HepG2 (cell line): ENCODE measurements at regions not wholly inside any gene's neighbourhood (a gene's known extent, or its start where the extent isn't known, plus 50 kb on each side); places are given as distances from the start of the nearest gene placed in this dataset.

Source experiments
- ATAC-seq: fragments of 200-7000 bp; cut with Tn5 transposase; 3 replicates; pipeline ENCODE4 v1.9.1; 2020; ENCODE audit warnings: mild to moderate bottlenecking, moderate library complexity
- BruUV-seq: library from RNA; stranded (reverse); fragments of 400-500 nt; replicated peaks from 2 replicates; lab custom pipeline; 2021; lab: Mats Ljungman, UMichigan
- CTCF ChIA-PET: fragments of 300-600 bp; formaldehyde crosslinking; extraction: SDS; loops from one replicate; lab custom pipeline; 2021; ENCODE audit warnings: low total read pairs, inconsistent platforms, low intra/inter-chr PET ratio; lab: Yijun Ruan, JAX
- POLR2A ChIA-PET: fragments of 350-600 bp; sonication (Branson Sonifier 250); formaldehyde crosslinking; loops from one replicate; lab custom pipeline; 2020; ENCODE audit warnings: antibody characterized with exemption, inconsistent platforms; lab: Yijun Ruan, JAX
- DNase-seq: peaks from one replicate; pipeline ENCODE4 v3.0.0-alpha.2; 2015; ENCODE audit warnings: low spot score
- FAIRE-seq: peaks from 3 replicates; lab custom pipeline; 2011; peaks lifted over from hg19 to GRCh38; lab: Jason Lieb, UNC
- H2AFZ ChIP-seq: one replicate; pipeline ENCODE4 v1.6.1; 2011; ENCODE audit warnings: low read length, inconsistent platforms
- H3K27ac ChIP-seq: fragments of 300-600 bp; 3 replicates; pipeline ENCODE4 v1.8.0; 2011; ENCODE audit warnings: mixed run types, mild to moderate bottlenecking, mixed read lengths, low read length, inconsistent platforms; ENCODE audit not compliant: insufficient read depth; ENCODE audit errors: extremely low read length
- H3K27me3 ChIP-seq, 2 experiments: fragments of 200-600 bp in 1 of 2; 2 replicates in 1 of 2; 3 replicates in 1 of 2; pipeline versions ENCODE4 v1.6.0 to v1.8.0; 2011; ENCODE audit warnings: low read length in 2 of 2, mild to moderate bottlenecking in 2 of 2, moderate library complexity in 2 of 2, inconsistent platforms in 1 of 2; ENCODE audit not compliant: insufficient read depth in 2 of 2, control insufficient read depth in 1 of 2
- H3K36me3 ChIP-seq, 2 experiments: fragments of 200-600 bp in 1 of 2; replicated peaks in 1 of 2; 2 replicates in 1 of 2; 3 replicates in 1 of 2; pipeline versions ENCODE4 v1.5.1 to v1.8.0; 2011; ENCODE audit warnings: low read length in 2 of 2, inconsistent platforms in 1 of 2; ENCODE audit not compliant: insufficient read depth in 2 of 2, control insufficient read depth in 1 of 2
- H3K4me1 ChIP-seq: 2 replicates; pipeline ENCODE4 v1.5.1; 2012; ENCODE audit warnings: low read length, inconsistent platforms; ENCODE audit not compliant: insufficient read depth
- H3K4me2 ChIP-seq: 2 replicates; pipeline ENCODE4 v1.6.0; 2011; ENCODE audit warnings: low read depth, low read length, inconsistent platforms
- H3K4me3 ChIP-seq, 3 experiments: fragments of 200-600 bp in 1 of 3; sonication (generic), shearing (Covaris generic) in 1 of 3; replicated peaks in 1 of 3; 2 replicates each; pipeline ENCODE4 v1.5.1; 2011 to 2016; ENCODE audit warnings: low read length in 3 of 3, inconsistent platforms in 2 of 3, low read depth in 2 of 3, mild to moderate bottlenecking in 2 of 3, control low read depth in 1 of 3, mixed read lengths in 1 of 3; ENCODE audit not compliant: insufficient read depth in 1 of 3
- H3K79me2 ChIP-seq: one replicate; pipeline ENCODE4 v1.6.1; 2011; ENCODE audit warnings: low read length, inconsistent platforms; ENCODE audit not compliant: insufficient read depth
- H3K9ac ChIP-seq: 2 replicates; pipeline ENCODE4 v1.6.0; 2011; ENCODE audit warnings: mild to moderate bottlenecking, low read depth, low read length, inconsistent platforms; ENCODE audit not compliant: insufficient read depth
- H3K9me3 ChIP-seq: 2 replicates; pipeline ENCODE4 v1.5.1; 2012; ENCODE audit warnings: mild to moderate bottlenecking, low read length
- H4K20me1 ChIP-seq: 2 replicates; pipeline ENCODE4 v1.6.0; 2011; ENCODE audit warnings: inconsistent platforms, mild to moderate bottlenecking, low read length, moderate library complexity; ENCODE audit not compliant: insufficient read depth
- CTCF ChIP-seq: sonication (generic); formaldehyde crosslinking; IDR thresholded peaks from 2 replicates; pipeline ENCODE4 v1.5.0; 2020; ENCODE audit warnings: mild to moderate bottlenecking, missing genetic modification reagents, moderate library complexity
- GRHL1 ChIP-seq: sonication (generic); formaldehyde crosslinking; conservative IDR thresholded peaks from 2 replicates; pipeline ENCODE4 v1.8.0; 2022; ENCODE audit warnings: missing genetic modification reagents
- MEIS2 ChIP-seq: sonication (generic); formaldehyde crosslinking; IDR thresholded peaks from 2 replicates; pipeline ENCODE4 v1.9.0; 2021; ENCODE audit warnings: mild to moderate bottlenecking, missing genetic modification reagents
- PHF5A ChIP-seq: IDR thresholded peaks from one replicate; pipeline ENCODE4 v1.6.1; 2018; ENCODE audit warnings: low read depth, missing genetic modification reagents; ENCODE audit not compliant: unreplicated experiment
- SOX5 ChIP-seq: IDR thresholded peaks from 2 replicates; pipeline ENCODE4 v1.6.1; 2016; ENCODE audit warnings: borderline replicate concordance
- STAG1 ChIP-seq: sonication (generic); formaldehyde crosslinking; IDR thresholded peaks from 2 replicates; pipeline ENCODE4 v1.4.0; 2020; ENCODE audit warnings: missing genetic modification reagents
- ZNF12 ChIP-seq: sonication (generic); formaldehyde crosslinking; IDR thresholded peaks from 2 replicates; pipeline ENCODE4 v1.5.0; 2020; ENCODE audit warnings: missing genetic modification reagents
- ZNF138 ChIP-seq: sonication (generic); formaldehyde crosslinking; IDR thresholded peaks from 2 replicates; pipeline ENCODE4 v1.5.0; 2020; ENCODE audit warnings: mild to moderate bottlenecking, low read depth, missing genetic modification reagents
- ZNF317 ChIP-seq: sonication (generic); formaldehyde crosslinking; IDR thresholded peaks from 2 replicates; pipeline ENCODE4 v1.5.0; 2020; ENCODE audit warnings: mild to moderate bottlenecking, missing genetic modification reagents
- ZNF335 ChIP-seq: sonication (generic); formaldehyde crosslinking; IDR thresholded peaks from 2 replicates; pipeline ENCODE4 v1.4.0; 2020; ENCODE audit warnings: missing genetic modification reagents
- ZNF337 ChIP-seq: sonication (generic); formaldehyde crosslinking; IDR thresholded peaks from 2 replicates; pipeline ENCODE4 v1.5.1; 2020; ENCODE audit warnings: missing genetic modification reagents, low read depth, mild to moderate bottlenecking, borderline replicate concordance
- ZNF451 ChIP-seq: sonication (generic); formaldehyde crosslinking; IDR thresholded peaks from 2 replicates; pipeline ENCODE4 v1.5.0; 2020; ENCODE audit warnings: mild to moderate bottlenecking, missing genetic modification reagents
- ZNF556 ChIP-seq: sonication (generic); formaldehyde crosslinking; IDR thresholded peaks from 2 replicates; pipeline ENCODE4 v1.4.0; 2020; ENCODE audit warnings: mild to moderate bottlenecking, missing genetic modification reagents, borderline replicate concordance
- ZNF720 ChIP-seq: sonication (generic); formaldehyde crosslinking; IDR thresholded peaks from 2 replicates; pipeline ENCODE4 v1.4.0; 2020; ENCODE audit warnings: missing genetic modification reagents
- WGBS: methylation state at CpG from one replicate; pipeline ENCODE4 v1.1.6; 2017; ENCODE audit warnings: low lambda C conversion rate; 5-methylcytosine and 5-hydroxymethylcytosine counted together
- in situ Hi-C: cut with HindIII; loops from 2 replicates; pipeline ENCODE4 v1.10.0; 2017; ENCODE audit warnings: low pct_unique_long_range_greater_than_20kb; ENCODE audit not compliant: extremely low pct_ligation_motif_present
- intact Hi-C: fragments of 100-400 bp; cut with micrococcal nuclease; formaldehyde crosslinking; loops from one replicate; pipeline ENCODE4 v1.10.0; 2022; ENCODE audit not compliant: unreplicated experiment

GRCh38 chr15:93438310-93438709 lies 349.3 kb upstream of the RGMA start:
- no TSS peak for BruUV-seq
- in situ Hi-C loops = no loop called here
- CTCF ChIA-PET = no interaction called here

GRCh38 chr15:93432474-93432873 lies 343.5 kb upstream of the RGMA start:
- CTCF ChIA-PET = no interaction called here
- Histone ChIP-seq H2AFZ (no peak overlapping the region), H3K4me2 (no peak overlapping the region), H3K27me3 (peaks cover 0 to 3% of the 10 kb centered on the region in 2 experiments; a peak in 1 of 5 replicates), H3K36me3 (no peaks in the 10 kb centered on the region), H3K9me3 (no peaks in the 10 kb centered on the region), H4K20me1 (no peaks in the 10 kb centered on the region), H3K4me1 (no peaks in the 10 kb centered on the region), H3K79me2 (no peaks in the 10 kb centered on the region), H3K4me3 (no peak overlapping the region), H3K9ac (no peak overlapping the region), H3K27ac (no peak overlapping the region)
- in situ Hi-C loops = no loop called here
- ATAC-seq (no peak), FAIRE-seq (no peak), DNase-seq (no peak)
- POLR2A ChIA-PET = no interaction called here
- 71% methylated on average over 28 of the region's 28 CpGs for WGBS
- intact Hi-C loops = no loop called here
- no TSS peak for BruUV-seq
- TF ChIP-seq PHF5A (CRISPR knock-in tag) = no peak
- no peak for TF ChIP-seq ZNF138 (CRISPR knock-in tag)
- TF ChIP-seq ZNF337 (CRISPR knock-in tag) = no peak
- no peak for TF ChIP-seq ZNF451 (CRISPR knock-in tag)
- no peak for TF ChIP-seq ZNF12
- no peak for TF ChIP-seq SOX5
- no peak for TF ChIP-seq ZNF317 (CRISPR knock-in tag)
- no peak for TF ChIP-seq MEIS2 (CRISPR knock-in tag)
- TF ChIP-seq GRHL1 = no peak
- no peak for TF ChIP-seq ZNF556 (CRISPR knock-in tag)
- no peak for TF ChIP-seq ZNF720 (CRISPR knock-in tag)

More at GRCh38 chr15:93438310-93438709, 349.3 kb upstream of the RGMA start:
- peaks cover 0 to 3% of the 10 kb centered on the region in 2 experiments; a peak in 1 of 5 replicates for H3K27me3 ChIP-seq
- TF ChIP-seq ZNF335 (CRISPR knock-in tag) (no peak), STAG1 (CRISPR knock-in tag) (peak; percentile 42; the same call in 1 of the 2 replicates), CTCF (CRISPR knock-in tag) (0 out of 2 replicates have a peak, but pooled peaks have one; percentile 12)
- H4K20me1 ChIP-seq = no peaks in the 10 kb centered on the region
- no peak overlapping the region for H2AFZ ChIP-seq
- no peak overlapping the region for H3K4me2 ChIP-seq
- WGBS = 1% methylated on average over 4 of the region's 4 CpGs
- no peaks in the 10 kb centered on the region for H3K4me1 ChIP-seq
- POLR2A ChIA-PET = no interaction called here
- H3K4me3 ChIP-seq = no peak overlapping the region
- DNase-seq (no peak), ATAC-seq (no peak), FAIRE-seq (no peak)
- no peaks in the 10 kb centered on the region for H3K36me3 ChIP-seq
- no peak overlapping the region for H3K9ac ChIP-seq
- H3K27ac ChIP-seq = no peak overlapping the region
- intact Hi-C loops = no loop called here
- H3K9me3 ChIP-seq = no peaks in the 10 kb centered on the region
- H3K79me2 ChIP-seq = no peaks in the 10 kb centered on the region
